ENCODE measurements at regions not wholly inside any gene's neighbourhood (a gene's known extent, or its start where the extent isn't known, plus 50 kb on each side); places are given as distances from the start of the nearest gene placed in this dataset.

DNA sequence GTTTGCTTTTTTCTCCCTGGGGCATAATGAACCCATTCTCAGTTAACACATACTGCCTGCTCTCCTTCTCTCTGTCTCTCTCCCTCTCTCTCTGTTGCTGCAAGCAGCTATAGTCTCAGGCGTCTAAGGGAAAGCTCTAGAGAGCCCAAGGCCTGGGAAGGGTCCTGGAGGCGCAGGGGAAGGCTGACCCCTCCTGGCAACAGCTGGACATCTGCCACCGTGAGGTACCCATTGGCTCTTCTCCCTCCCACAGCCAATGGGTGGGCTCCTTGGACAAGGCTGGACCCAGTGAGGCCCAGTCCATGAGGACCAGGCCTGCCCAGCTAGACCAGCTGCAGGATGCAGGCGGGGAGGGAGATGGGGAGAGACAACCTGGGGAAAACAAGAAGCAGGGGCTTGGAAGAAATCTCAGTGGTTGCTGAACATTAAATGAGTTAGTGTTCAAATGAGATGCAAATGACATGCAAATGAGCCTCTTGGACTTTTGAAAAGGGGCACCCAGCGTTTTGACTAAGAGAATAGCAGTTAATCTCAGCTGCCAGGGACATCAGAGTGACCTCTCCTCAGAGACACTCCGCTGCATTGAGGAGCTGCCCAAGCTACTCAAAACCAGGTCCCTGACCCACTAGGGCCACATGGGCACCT lies 349.7 kb downstream of the BUD13 start (continued):
- TF ChIP-seq, protein P1, sequence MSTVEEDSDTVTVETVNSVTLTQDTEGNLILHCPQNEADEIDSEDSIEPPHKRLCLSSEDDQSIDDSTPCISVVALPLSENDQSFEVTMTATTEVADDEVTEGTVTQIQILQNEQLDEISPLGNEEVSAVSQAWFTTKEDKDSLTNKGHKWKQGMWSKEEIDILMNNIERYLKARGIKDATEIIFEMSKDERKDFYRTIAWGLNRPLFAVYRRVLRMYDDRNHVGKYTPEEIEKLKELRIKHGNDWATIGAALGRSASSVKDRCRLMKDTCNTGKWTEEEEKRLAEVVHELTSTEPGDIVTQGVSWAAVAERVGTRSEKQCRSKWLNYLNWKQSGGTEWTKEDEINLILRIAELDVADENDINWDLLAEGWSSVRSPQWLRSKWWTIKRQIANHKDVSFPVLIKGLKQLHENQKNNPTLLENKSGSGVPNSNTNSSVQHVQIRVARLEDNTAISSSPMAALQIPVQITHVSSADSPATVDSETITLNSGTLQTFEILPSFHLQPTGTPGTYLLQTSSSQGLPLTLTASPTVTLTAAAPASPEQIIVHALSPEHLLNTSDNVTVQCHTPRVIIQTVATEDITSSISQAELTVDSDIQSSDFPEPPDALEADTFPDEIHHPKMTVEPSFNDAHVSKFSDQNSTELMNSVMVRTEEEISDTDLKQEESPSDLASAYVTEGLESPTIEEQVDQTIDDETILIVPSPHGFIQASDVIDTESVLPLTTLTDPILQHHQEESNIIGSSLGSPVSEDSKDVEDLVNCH (CRISPR knock-in tag; IDR thresholded peaks at IDR 0.05) = no peak
- TF ChIP-seq, protein P2, sequence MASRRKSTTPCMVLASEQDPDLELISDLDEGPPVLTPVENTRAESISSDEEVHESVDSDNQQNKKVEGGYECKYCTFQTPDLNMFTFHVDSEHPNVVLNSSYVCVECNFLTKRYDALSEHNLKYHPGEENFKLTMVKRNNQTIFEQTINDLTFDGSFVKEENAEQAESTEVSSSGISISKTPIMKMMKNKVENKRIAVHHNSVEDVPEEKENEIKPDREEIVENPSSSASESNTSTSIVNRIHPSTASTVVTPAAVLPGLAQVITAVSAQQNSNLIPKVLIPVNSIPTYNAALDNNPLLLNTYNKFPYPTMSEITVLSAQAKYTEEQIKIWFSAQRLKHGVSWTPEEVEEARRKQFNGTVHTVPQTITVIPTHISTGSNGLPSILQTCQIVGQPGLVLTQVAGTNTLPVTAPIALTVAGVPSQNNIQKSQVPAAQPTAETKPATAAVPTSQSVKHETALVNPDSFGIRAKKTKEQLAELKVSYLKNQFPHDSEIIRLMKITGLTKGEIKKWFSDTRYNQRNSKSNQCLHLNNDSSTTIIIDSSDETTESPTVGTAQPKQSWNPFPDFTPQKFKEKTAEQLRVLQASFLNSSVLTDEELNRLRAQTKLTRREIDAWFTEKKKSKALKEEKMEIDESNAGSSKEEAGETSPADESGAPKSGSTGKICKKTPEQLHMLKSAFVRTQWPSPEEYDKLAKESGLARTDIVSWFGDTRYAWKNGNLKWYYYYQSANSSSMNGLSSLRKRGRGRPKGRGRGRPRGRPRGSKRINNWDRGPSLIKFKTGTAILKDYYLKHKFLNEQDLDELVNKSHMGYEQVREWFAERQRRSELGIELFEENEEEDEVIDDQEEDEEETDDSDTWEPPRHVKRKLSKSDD (CRISPR knock-in tag; IDR thresholded peaks at IDR 0.05; ENCODE audit: low read depth) = no peak
- peak; percentile 26; the same call in 1 of the 2 replicates for TF ChIP-seq ZFP91 (CRISPR knock-in tag; IDR thresholded peaks at IDR 0.05; ENCODE audit: borderline replicate concordance)
- TF ChIP-seq NFKB2 (CRISPR knock-in tag; IDR thresholded peaks at IDR 0.05; ENCODE audit: borderline replicate concordance) = peak; percentile 25; the same call in 1 of the 2 replicates
- no peak for TF ChIP-seq MED13 (CRISPR knock-in tag; IDR thresholded peaks at IDR 0.05)
- TF ChIP-seq, protein P3, sequence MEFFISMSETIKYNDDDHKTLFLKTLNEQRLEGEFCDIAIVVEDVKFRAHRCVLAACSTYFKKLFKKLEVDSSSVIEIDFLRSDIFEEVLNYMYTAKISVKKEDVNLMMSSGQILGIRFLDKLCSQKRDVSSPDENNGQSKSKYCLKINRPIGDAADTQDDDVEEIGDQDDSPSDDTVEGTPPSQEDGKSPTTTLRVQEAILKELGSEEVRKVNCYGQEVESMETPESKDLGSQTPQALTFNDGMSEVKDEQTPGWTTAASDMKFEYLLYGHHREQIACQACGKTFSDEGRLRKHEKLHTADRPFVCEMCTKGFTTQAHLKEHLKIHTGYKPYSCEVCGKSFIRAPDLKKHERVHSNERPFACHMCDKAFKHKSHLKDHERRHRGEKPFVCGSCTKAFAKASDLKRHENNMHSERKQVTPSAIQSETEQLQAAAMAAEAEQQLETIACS (CRISPR knock-in tag; IDR thresholded peaks at IDR 0.05) = no peak
- TF ChIP-seq ZNF776 (CRISPR knock-in tag; IDR thresholded peaks at IDR 0.05) = no peak
- TF ChIP-seq ZKSCAN8 (CRISPR knock-in tag; IDR thresholded peaks at IDR 0.05; ENCODE audit: borderline replicate concordance) = no peak
- TF ChIP-seq, protein P4, sequence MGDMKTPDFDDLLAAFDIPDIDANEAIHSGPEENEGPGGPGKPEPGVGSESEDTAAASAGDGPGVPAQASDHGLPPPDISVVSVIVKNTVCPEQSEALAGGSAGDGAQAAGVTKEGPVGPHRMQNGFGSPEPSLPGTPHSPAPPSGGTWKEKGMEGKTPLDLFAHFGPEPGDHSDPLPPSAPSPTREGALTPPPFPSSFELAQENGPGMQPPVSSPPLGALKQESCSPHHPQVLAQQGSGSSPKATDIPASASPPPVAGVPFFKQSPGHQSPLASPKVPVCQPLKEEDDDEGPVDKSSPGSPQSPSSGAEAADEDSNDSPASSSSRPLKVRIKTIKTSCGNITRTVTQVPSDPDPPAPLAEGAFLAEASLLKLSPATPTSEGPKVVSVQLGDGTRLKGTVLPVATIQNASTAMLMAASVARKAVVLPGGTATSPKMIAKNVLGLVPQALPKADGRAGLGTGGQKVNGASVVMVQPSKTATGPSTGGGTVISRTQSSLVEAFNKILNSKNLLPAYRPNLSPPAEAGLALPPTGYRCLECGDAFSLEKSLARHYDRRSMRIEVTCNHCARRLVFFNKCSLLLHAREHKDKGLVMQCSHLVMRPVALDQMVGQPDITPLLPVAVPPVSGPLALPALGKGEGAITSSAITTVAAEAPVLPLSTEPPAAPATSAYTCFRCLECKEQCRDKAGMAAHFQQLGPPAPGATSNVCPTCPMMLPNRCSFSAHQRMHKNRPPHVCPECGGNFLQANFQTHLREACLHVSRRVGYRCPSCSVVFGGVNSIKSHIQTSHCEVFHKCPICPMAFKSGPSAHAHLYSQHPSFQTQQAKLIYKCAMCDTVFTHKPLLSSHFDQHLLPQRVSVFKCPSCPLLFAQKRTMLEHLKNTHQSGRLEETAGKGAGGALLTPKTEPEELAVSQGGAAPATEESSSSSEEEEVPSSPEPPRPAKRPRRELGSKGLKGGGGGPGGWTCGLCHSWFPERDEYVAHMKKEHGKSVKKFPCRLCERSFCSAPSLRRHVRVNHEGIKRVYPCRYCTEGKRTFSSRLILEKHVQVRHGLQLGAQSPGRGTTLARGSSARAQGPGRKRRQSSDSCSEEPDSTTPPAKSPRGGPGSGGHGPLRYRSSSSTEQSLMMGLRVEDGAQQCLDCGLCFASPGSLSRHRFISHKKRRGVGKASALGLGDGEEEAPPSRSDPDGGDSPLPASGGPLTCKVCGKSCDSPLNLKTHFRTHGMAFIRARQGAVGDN (CRISPR knock-in tag; IDR thresholded peaks at IDR 0.05) = peak; percentile 58
- no peak for TF ChIP-seq ZFP1 (CRISPR knock-in tag; IDR thresholded peaks at IDR 0.05)
- TF ChIP-seq MTF1 (CRISPR knock-in tag; IDR thresholded peaks at IDR 0.05) = no peak
- TF ChIP-seq FOXM1 (CRISPR knock-in tag; IDR thresholded peaks at IDR 0.05) = no peak
- TF ChIP-seq ZFX (CRISPR knock-in tag; IDR thresholded peaks at IDR 0.05; ENCODE audit: low read depth) = 0 out of 2 replicates have a peak, but pooled peaks have one; percentile 32
- TF ChIP-seq DRAP1 (CRISPR knock-in tag; IDR thresholded peaks at IDR 0.05) = no peak
- TF ChIP-seq GABPB1 (CRISPR knock-in tag; IDR thresholded peaks at IDR 0.05) = no peak
- TF ChIP-seq ZNF570 (CRISPR knock-in tag; IDR thresholded peaks at IDR 0.05; ENCODE audit: borderline replicate concordance) = no peak
- no peak for TF ChIP-seq ZNF790 (CRISPR knock-in tag; IDR thresholded peaks at IDR 0.05; ENCODE audit: borderline replicate concordance)

All from HepG2 (cell line).